GM23338 (cell line): ENCODE measurements at regions not wholly inside any gene's neighbourhood (a gene's known extent, or its start where the extent isn't known, plus 50 kb on each side); places are given as distances from the start of the nearest gene placed in this dataset.

ENCODE experiments used
- ATAC-seq: fragments of 200-7000 bp; cut with Tn5 transposase; 3 replicates; pipeline ENCODE4 v1.9.1; 2020
- DNase-seq: peaks from one replicate; pipeline ENCODE4 v3.0.0-alpha.2; 2015; ENCODE audit warnings: low spot score
- H2AFZ ChIP-seq: fragments of 200-600 bp; sonication (generic); 2 replicates; pipeline ENCODE4 v1.8.0; 2016; ENCODE audit warnings: antibody characterized with exemption, mild to moderate bottlenecking, moderate library complexity
- H3F3A ChIP-seq: fragments of 200-600 bp; sonication (generic); replicated peaks from 2 replicates; pipeline ENCODE4 v1.8.0; 2017; ENCODE audit warnings: antibody characterized with exemption, mixed run types, low read depth
- H3K27ac ChIP-seq: fragments of 200-600 bp; sonication (generic); 2 replicates; pipeline ENCODE4 v1.6.1; 2016; ENCODE audit warnings: low read depth
- H3K27me3 ChIP-seq: fragments of 200-600 bp; sonication (generic); 2 replicates; pipeline ENCODE4 v1.8.0; 2016; ENCODE audit warnings: mild to moderate bottlenecking, mixed run types, moderate library complexity; ENCODE audit not compliant: insufficient read depth
- H3K36me3 ChIP-seq: fragments of 200-600 bp; sonication (generic); 2 replicates; pipeline ENCODE4 v1.8.0; 2016; ENCODE audit warnings: mild to moderate bottlenecking; ENCODE audit not compliant: insufficient read depth
- H3K4me1 ChIP-seq: fragments of 200-600 bp; sonication (generic); 2 replicates; pipeline ENCODE4 v1.8.0; 2016; ENCODE audit warnings: mild to moderate bottlenecking, moderate library complexity; ENCODE audit not compliant: insufficient read depth
- H3K4me2 ChIP-seq: fragments of 200-600 bp; sonication (generic); 2 replicates; pipeline ENCODE4 v1.7.1; 2017; ENCODE audit warnings: mixed run types
- H3K4me3 ChIP-seq: fragments of 200-600 bp; sonication (generic); 2 replicates; pipeline ENCODE4 v1.6.1; 2016; ENCODE audit warnings: mixed run types
- H3K79me2 ChIP-seq: fragments of 200-600 bp; sonication (generic); replicated peaks from 2 replicates; pipeline ENCODE4 v1.8.0; 2017; ENCODE audit warnings: mild to moderate bottlenecking; ENCODE audit not compliant: insufficient read depth
- H3K9me2 ChIP-seq: fragments of 200-600 bp; sonication (generic); 2 replicates; pipeline ENCODE4 v1.8.0; 2017; ENCODE audit not compliant: insufficient read depth
- H4K20me1 ChIP-seq: fragments of 200-600 bp; sonication (generic); replicated peaks from 2 replicates; pipeline ENCODE4 v1.8.0; 2017; ENCODE audit warnings: mild to moderate bottlenecking; ENCODE audit not compliant: insufficient read depth
- H3K27ac Mint-ChIP-seq: 2 replicates; pipeline ENCODE4 v1.8.0; 2020; ENCODE audit warnings: inconsistent platforms, mild to moderate bottlenecking, moderate library complexity, mixed read lengths
- H3K27me3 Mint-ChIP-seq: 3 replicates; pipeline ENCODE4 v1.8.0; 2022; ENCODE audit warnings: low read depth, mild to moderate bottlenecking, moderate library complexity, mixed read lengths, inconsistent platforms; ENCODE audit not compliant: insufficient read depth, poor library complexity
- H3K36me3 Mint-ChIP-seq: 3 replicates; pipeline ENCODE4 v1.8.0; 2021; ENCODE audit warnings: low read depth, mild to moderate bottlenecking, inconsistent platforms, moderate library complexity, mixed read lengths
- H3K4me1 Mint-ChIP-seq: 3 replicates; pipeline ENCODE4 v1.8.0; 2020; ENCODE audit warnings: mild to moderate bottlenecking, inconsistent platforms, mixed read lengths
- H3K4me3 Mint-ChIP-seq: 3 replicates; pipeline ENCODE4 v1.8.0; 2021; ENCODE audit warnings: moderate library complexity, mild to moderate bottlenecking, inconsistent platforms, mixed read lengths
- H3K9me3 Mint-ChIP-seq: 3 replicates; pipeline ENCODE4 v1.8.0; 2020; ENCODE audit warnings: moderate library complexity, mild to moderate bottlenecking, inconsistent platforms, mixed read lengths
- CREB1 ChIP-seq: fragments of 250-450 bp; sonication (Bioruptor Pico); IDR thresholded peaks from 2 replicates; pipeline ENCODE4 v1.5.0; 2020; ENCODE audit warnings: low read depth, mild to moderate bottlenecking, moderate library complexity
- EZH2 ChIP-seq: fragments of 200-600 bp; sonication (generic); IDR thresholded peaks from one replicate; pipeline ENCODE4 v1.8.0; 2017; ENCODE audit warnings: antibody characterized with exemption, mild to moderate bottlenecking, low read depth; ENCODE audit not compliant: unreplicated experiment
- EZH2phosphoT487 ChIP-seq: fragments of 200-600 bp; sonication (generic); IDR thresholded peaks from one replicate; pipeline ENCODE4 v1.8.1; 2018; ENCODE audit warnings: antibody characterized with exemption; ENCODE audit not compliant: unreplicated experiment
- JUNB ChIP-seq: IDR thresholded peaks from one replicate; pipeline ENCODE4 v1.6.1; 2016; ENCODE audit warnings: antibody characterized with exemption; ENCODE audit not compliant: unreplicated experiment
- NANOG ChIP-seq: IDR thresholded peaks from 2 replicates; pipeline ENCODE4 v1.6.1; 2016; ENCODE audit warnings: antibody characterized with exemption, borderline replicate concordance
- POLR2AphosphoS5 ChIP-seq: IDR thresholded peaks from 2 replicates; pipeline ENCODE4 v1.6.1; 2016; ENCODE audit warnings: antibody characterized with exemption, low read depth
- STAT1 ChIP-seq: IDR thresholded peaks from one replicate; pipeline ENCODE4 v1.6.1; 2016; ENCODE audit warnings: antibody characterized with exemption; ENCODE audit not compliant: unreplicated experiment
- ZNF114 ChIP-seq: fragments of 250-450 bp; sonication (Bioruptor Pico); IDR thresholded peaks from 2 replicates; pipeline ENCODE4 v1.5.0; 2020; ENCODE audit warnings: mild to moderate bottlenecking, moderate library complexity
- ZNF331 ChIP-seq: fragments of 250-450 bp; sonication (Bioruptor Pico); IDR thresholded peaks from 2 replicates; pipeline ENCODE4 v1.5.0; 2020; ENCODE audit warnings: low read depth, mild to moderate bottlenecking, moderate library complexity
- TF ChIP-seq, protein P1 (sequence below): fragments of 250-450 bp; sonication (Bioruptor Pico); IDR thresholded peaks from 2 replicates; pipeline ENCODE4 v1.5.0; 2020; ENCODE audit warnings: mild to moderate bottlenecking, moderate library complexity
- TF ChIP-seq, protein P2 (sequence below): IDR thresholded peaks from one replicate; pipeline ENCODE4 v1.6.1; 2018; ENCODE audit warnings: antibody characterized with exemption; ENCODE audit not compliant: unreplicated experiment
- TF ChIP-seq, protein P3 (sequence below): IDR thresholded peaks from 2 replicates; pipeline ENCODE4 v1.6.1; 2016; ENCODE audit warnings: antibody characterized with exemption
- TF ChIP-seq, protein P4 (sequence below), 2 experiments: fragments of 200-600 bp in 1 of 2; sonication (generic) in 1 of 2; conservative IDR thresholded peaks; 2 replicates each; pipeline versions ENCODE4 v1.5.1 to v1.6.1; 2016 to 2017; ENCODE audit warnings: antibody characterized with exemption in 2 of 2, low read depth in 2 of 2, mild to moderate bottlenecking in 2 of 2, moderate library complexity in 1 of 2

DNA sequence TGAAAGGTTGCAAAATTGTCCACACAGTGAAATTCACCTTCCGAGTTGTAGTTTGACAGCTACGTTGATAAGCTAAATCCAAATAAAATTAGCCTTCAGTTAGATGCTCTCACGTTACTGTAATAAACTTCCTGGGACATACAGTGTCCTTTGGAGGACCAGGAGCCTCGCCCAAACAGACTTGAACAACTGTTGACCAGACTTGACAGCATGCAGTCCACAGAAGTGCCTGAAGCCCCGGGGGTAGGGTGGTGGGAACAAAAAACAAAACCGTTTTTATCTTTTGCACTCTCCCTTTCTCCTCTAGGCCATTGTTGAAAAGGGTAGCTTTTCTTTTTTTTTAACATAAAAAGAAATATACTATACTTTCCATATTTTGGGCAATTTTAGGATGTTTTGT is 172.8 kb upstream of the SAMSN1 start:
- Histone ChIP-seq H3K4me1 (no peaks in the 10 kb centered on the region; the same call in 1 of the 2 replicates), H3K4me2 (no peak overlapping the region), H2AFZ (no peak overlapping the region), H4K20me1 (no peaks in the 10 kb centered on the region), H3K9me2 (no peaks in the 10 kb centered on the region; the same call in 1 of the 2 replicates), H3K36me3 (no peaks in the 10 kb centered on the region), H3K27me3 (no peaks in the 10 kb centered on the region), H3K79me2 (no peaks in the 10 kb centered on the region), H3K27ac (no peak overlapping the region), H3F3A (no peaks in the 10 kb centered on the region), H3K4me3 (no peak overlapping the region)
- H3K27me3 Mint-ChIP-seq: no peaks in the 10 kb centered on the region
- TF ChIP-seq, protein P1, sequence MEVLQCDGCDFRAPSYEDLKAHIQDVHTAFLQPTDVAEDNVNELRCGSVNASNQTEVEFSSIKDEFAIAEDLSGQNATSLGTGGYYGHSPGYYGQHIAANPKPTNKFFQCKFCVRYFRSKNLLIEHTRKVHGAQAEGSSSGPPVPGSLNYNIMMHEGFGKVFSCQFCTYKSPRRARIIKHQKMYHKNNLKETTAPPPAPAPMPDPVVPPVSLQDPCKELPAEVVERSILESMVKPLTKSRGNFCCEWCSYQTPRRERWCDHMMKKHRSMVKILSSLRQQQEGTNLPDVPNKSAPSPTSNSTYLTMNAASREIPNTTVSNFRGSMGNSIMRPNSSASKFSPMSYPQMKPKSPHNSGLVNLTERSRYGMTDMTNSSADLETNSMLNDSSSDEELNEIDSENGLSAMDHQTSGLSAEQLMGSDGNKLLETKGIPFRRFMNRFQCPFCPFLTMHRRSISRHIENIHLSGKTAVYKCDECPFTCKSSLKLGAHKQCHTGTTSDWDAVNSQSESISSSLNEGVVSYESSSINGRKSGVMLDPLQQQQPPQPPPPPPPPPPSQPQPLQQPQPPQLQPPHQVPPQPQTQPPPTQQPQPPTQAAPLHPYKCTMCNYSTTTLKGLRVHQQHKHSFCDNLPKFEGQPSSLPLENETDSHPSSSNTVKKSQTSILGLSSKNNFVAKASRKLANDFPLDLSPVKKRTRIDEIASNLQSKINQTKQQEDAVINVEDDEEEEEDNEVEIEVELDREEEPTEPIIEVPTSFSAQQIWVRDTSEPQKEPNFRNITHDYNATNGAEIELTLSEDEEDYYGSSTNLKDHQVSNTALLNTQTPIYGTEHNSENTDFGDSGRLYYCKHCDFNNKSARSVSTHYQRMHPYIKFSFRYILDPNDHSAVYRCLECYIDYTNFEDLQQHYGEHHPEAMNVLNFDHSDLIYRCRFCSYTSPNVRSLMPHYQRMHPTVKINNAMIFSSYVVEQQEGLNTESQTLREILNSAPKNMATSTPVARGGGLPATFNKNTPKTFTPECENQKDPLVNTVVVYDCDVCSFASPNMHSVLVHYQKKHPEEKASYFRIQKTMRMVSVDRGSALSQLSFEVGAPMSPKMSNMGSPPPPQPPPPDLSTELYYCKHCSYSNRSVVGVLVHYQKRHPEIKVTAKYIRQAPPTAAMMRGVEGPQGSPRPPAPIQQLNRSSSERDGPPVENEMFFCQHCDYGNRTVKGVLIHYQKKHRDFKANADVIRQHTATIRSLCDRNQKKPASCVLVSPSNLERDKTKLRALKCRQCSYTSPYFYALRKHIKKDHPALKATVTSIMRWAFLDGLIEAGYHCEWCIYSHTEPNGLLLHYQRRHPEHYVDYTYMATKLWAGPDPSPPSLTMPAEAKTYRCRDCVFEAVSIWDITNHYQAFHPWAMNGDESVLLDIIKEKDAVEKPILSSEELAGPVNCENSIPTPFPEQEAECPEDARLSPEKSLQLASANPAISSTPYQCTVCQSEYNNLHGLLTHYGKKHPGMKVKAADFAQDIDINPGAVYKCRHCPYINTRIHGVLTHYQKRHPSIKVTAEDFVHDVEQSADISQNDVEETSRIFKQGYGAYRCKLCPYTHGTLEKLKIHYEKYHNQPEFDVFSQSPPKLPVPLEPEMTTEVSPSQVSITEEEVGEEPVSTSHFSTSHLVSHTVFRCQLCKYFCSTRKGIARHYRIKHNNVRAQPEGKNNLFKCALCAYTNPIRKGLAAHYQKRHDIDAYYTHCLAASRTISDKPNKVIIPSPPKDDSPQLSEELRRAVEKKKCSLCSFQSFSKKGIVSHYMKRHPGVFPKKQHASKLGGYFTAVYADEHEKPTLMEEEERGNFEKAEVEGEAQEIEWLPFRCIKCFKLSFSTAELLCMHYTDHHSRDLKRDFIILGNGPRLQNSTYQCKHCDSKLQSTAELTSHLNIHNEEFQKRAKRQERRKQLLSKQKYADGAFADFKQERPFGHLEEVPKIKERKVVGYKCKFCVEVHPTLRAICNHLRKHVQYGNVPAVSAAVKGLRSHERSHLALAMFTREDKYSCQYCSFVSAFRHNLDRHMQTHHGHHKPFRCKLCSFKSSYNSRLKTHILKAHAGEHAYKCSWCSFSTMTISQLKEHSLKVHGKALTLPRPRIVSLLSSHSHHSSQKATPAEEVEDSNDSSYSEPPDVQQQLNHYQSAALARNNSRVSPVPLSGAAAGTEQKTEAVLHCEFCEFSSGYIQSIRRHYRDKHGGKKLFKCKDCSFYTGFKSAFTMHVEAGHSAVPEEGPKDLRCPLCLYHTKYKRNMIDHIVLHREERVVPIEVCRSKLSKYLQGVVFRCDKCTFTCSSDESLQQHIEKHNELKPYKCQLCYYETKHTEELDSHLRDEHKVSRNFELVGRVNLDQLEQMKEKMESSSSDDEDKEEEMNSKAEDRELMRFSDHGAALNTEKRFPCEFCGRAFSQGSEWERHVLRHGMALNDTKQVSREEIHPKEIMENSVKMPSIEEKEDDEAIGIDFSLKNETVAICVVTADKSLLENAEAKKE (CRISPR knock-in tag): no peak
- TF ChIP-seq CREB1 (CRISPR knock-in tag) (no peak), ZNF331 (CRISPR knock-in tag) (no peak), POLR2AphosphoS5 (no peak), EZH2 (no peak), STAT1 (no peak), ZNF114 (CRISPR knock-in tag) (no peak), NANOG (no peak), EZH2phosphoT487 (no peak), JUNB (no peak)
- TF ChIP-seq, protein P2, sequence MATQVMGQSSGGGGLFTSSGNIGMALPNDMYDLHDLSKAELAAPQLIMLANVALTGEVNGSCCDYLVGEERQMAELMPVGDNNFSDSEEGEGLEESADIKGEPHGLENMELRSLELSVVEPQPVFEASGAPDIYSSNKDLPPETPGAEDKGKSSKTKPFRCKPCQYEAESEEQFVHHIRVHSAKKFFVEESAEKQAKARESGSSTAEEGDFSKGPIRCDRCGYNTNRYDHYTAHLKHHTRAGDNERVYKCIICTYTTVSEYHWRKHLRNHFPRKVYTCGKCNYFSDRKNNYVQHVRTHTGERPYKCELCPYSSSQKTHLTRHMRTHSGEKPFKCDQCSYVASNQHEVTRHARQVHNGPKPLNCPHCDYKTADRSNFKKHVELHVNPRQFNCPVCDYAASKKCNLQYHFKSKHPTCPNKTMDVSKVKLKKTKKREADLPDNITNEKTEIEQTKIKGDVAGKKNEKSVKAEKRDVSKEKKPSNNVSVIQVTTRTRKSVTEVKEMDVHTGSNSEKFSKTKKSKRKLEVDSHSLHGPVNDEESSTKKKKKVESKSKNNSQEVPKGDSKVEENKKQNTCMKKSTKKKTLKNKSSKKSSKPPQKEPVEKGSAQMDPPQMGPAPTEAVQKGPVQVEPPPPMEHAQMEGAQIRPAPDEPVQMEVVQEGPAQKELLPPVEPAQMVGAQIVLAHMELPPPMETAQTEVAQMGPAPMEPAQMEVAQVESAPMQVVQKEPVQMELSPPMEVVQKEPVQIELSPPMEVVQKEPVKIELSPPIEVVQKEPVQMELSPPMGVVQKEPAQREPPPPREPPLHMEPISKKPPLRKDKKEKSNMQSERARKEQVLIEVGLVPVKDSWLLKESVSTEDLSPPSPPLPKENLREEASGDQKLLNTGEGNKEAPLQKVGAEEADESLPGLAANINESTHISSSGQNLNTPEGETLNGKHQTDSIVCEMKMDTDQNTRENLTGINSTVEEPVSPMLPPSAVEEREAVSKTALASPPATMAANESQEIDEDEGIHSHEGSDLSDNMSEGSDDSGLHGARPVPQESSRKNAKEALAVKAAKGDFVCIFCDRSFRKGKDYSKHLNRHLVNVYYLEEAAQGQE: no peak
- TF ChIP-seq, protein P3, sequence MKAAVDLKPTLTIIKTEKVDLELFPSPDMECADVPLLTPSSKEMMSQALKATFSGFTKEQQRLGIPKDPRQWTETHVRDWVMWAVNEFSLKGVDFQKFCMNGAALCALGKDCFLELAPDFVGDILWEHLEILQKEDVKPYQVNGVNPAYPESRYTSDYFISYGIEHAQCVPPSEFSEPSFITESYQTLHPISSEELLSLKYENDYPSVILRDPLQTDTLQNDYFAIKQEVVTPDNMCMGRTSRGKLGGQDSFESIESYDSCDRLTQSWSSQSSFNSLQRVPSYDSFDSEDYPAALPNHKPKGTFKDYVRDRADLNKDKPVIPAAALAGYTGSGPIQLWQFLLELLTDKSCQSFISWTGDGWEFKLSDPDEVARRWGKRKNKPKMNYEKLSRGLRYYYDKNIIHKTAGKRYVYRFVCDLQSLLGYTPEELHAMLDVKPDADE: no peak
- TF ChIP-seq, protein P4, sequence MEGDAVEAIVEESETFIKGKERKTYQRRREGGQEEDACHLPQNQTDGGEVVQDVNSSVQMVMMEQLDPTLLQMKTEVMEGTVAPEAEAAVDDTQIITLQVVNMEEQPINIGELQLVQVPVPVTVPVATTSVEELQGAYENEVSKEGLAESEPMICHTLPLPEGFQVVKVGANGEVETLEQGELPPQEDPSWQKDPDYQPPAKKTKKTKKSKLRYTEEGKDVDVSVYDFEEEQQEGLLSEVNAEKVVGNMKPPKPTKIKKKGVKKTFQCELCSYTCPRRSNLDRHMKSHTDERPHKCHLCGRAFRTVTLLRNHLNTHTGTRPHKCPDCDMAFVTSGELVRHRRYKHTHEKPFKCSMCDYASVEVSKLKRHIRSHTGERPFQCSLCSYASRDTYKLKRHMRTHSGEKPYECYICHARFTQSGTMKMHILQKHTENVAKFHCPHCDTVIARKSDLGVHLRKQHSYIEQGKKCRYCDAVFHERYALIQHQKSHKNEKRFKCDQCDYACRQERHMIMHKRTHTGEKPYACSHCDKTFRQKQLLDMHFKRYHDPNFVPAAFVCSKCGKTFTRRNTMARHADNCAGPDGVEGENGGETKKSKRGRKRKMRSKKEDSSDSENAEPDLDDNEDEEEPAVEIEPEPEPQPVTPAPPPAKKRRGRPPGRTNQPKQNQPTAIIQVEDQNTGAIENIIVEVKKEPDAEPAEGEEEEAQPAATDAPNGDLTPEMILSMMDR (conservative IDR thresholded peaks at IDR 0.05; ENCODE audit: low read depth in 2 of 2): no peak
- no peak overlapping the region for H3K27ac Mint-ChIP-seq
- peaks cover 6% of the 10 kb centered on the region; the same call in 2 of the 3 replicates for H3K4me1 Mint-ChIP-seq
- H3K4me3 Mint-ChIP-seq: no peak overlapping the region
- H3K36me3 Mint-ChIP-seq: peaks cover 3% of the 10 kb centered on the region; the same call in 1 of the 3 replicates
- ATAC-seq: no peak
- 0 out of 3 replicates have a peak, but pooled peaks cover 3% of the 10 kb centered on the region for H3K9me3 Mint-ChIP-seq
- no peak for DNase-seq
